ENCODE measurements at regions not wholly inside any gene's neighbourhood (a gene's known extent, or its start where the extent isn't known, plus 50 kb on each side); places are given as distances from the start of the nearest gene placed in this dataset.
"Not testable (repeated sequence)": the region's sequence is repeated elsewhere in the genome, so short reads cannot be mapped to it uniquely, and the experiment has no call there.

GRCh38 chr9:26132746-26133312, 454.6 kb upstream of the TUSC1 start:
- Histone ChIP-seq H3K4me3 (no peak overlapping the region), H3K27me3 (no peaks in the 10 kb centered on the region), H3K27ac (no peak overlapping the region), H3K4me1 (no peaks in the 10 kb centered on the region), H3K9me3 (no peaks in the 10 kb centered on the region), H3K36me3 (no peaks in the 10 kb centered on the region)
- TF ChIP-seq CTCF (IDR thresholded peaks at IDR 0.05), result no peak
- TF ChIP-seq POLR2AphosphoS5 (IDR thresholded peaks at IDR 0.05), result no peak
- TF ChIP-seq POLR2A (IDR thresholded peaks at IDR 0.05), result no peak
- DNase-seq (ENCODE audit: low spot score in 2 of 2), result no peak
- intact Hi-C loops (cut with DNase I; ENCODE audit: low total_unique reads), result no loop called here

GRCh38 chr9:26131886-26132285, 453.6 kb upstream of the TUSC1 start:
- H3K36me3 ChIP-seq, result no peaks in the 10 kb centered on the region
- DNase-seq (ENCODE audit: low spot score in 2 of 2), result no peak
- intact Hi-C loops (cut with DNase I; ENCODE audit: low total_unique reads), result no loop called here
- H3K4me3 ChIP-seq, result no peak overlapping the region
- H3K27ac ChIP-seq, result no peak overlapping the region
- no peaks in the 10 kb centered on the region for H3K27me3 ChIP-seq
- no peaks in the 10 kb centered on the region for H3K4me1 ChIP-seq
- no peak for TF ChIP-seq POLR2AphosphoS5 (IDR thresholded peaks at IDR 0.05)
- no peak for TF ChIP-seq CTCF (IDR thresholded peaks at IDR 0.05)
- TF ChIP-seq POLR2A (IDR thresholded peaks at IDR 0.05), result no peak
- no peaks in the 10 kb centered on the region for H3K9me3 ChIP-seq

DNA sequence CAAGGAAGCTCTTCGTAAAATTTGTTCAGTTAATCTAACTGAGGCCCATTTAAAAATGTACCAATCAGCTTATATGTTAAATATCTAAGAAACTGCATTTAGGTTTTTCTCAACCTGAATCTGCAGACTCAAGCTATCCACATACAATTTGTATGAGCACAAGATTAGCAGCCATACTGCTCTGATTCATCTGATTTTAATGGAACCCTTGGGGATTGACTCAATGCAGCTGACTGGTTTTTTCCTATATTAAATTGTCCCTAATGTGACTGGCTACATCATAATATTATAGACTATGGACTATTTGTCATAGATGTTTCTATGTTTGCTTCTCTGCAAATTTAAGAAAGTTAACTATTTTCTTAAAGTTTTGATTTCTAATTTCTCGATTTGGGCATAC, 451.0 kb upstream of the TUSC1 start:
- H3K27me3 ChIP-seq, result no peaks in the 10 kb centered on the region
- intact Hi-C loops (cut with DNase I; ENCODE audit: low total_unique reads), result no loop called here
- TF ChIP-seq POLR2AphosphoS5 (IDR thresholded peaks at IDR 0.05), result no peak
- TF ChIP-seq CTCF (IDR thresholded peaks at IDR 0.05), result no peak
- no peak for TF ChIP-seq POLR2A (IDR thresholded peaks at IDR 0.05)
- H3K36me3 ChIP-seq, result no peaks in the 10 kb centered on the region
- H3K9me3 ChIP-seq, result no peaks in the 10 kb centered on the region
- DNase-seq (ENCODE audit: low spot score in 2 of 2), result no peak
- no peak overlapping the region for H3K27ac ChIP-seq
- H3K4me3 ChIP-seq, result no peak overlapping the region
- H3K4me1 ChIP-seq, result no peaks in the 10 kb centered on the region

GRCh38 chr9:26125693-26126092, 447.4 kb upstream of the TUSC1 start:
- Histone ChIP-seq H3K27me3 (no peaks in the 10 kb centered on the region), H3K4me1 (no peaks in the 10 kb centered on the region), H3K9me3 (no peaks in the 10 kb centered on the region), H3K27ac (no peak overlapping the region), H3K4me3 (no peak overlapping the region), H3K36me3 (no peaks in the 10 kb centered on the region)
- TF ChIP-seq POLR2AphosphoS5 (IDR thresholded peaks at IDR 0.05) (no peak), POLR2A (IDR thresholded peaks at IDR 0.05) (no peak), CTCF (IDR thresholded peaks at IDR 0.05) (no peak)
- no peak for DNase-seq (ENCODE audit: low spot score in 2 of 2)
- intact Hi-C loops (cut with DNase I; ENCODE audit: low total_unique reads), result no loop called here

GRCh38 chr9:26116085-26116484, 437.8 kb upstream of the TUSC1 start:
- H3K27ac ChIP-seq; H3K4me3 ChIP-seq; DNase-seq (ENCODE audit: low spot score in 2 of 2); intact Hi-C loops (cut with DNase I; ENCODE audit: low total_unique reads); H3K36me3 ChIP-seq; H3K4me1 ChIP-seq; H3K9me3 ChIP-seq; H3K27me3 ChIP-seq: not testable (repeated sequence)

GRCh38 chr9:26112724-26113123, 434.5 kb upstream of the TUSC1 start:
- H3K9me3 ChIP-seq, result no peaks in the 10 kb centered on the region
- TF ChIP-seq POLR2A (IDR thresholded peaks at IDR 0.05) (no peak), POLR2AphosphoS5 (IDR thresholded peaks at IDR 0.05) (no peak), CTCF (IDR thresholded peaks at IDR 0.05) (no peak)

More at GRCh38 chr9:26112724-26113123, 434.5 kb upstream of the TUSC1 start:
- intact Hi-C loops (cut with DNase I; ENCODE audit: low total_unique reads), result no loop called here
- DNase-seq (ENCODE audit: low spot score in 2 of 2), result no peak
- Histone ChIP-seq H3K4me3 (no peak overlapping the region), H3K27me3 (no peaks in the 10 kb centered on the region), H3K4me1 (no peaks in the 10 kb centered on the region), H3K36me3 (no peaks in the 10 kb centered on the region), H3K27ac (no peak overlapping the region)

Data from breast epithelium (tissue), 4 donors.